Testis (tissue), 2 donors: ENCODE measurements at regions not wholly inside any gene's neighbourhood (a gene's known extent, or its start where the extent isn't known, plus 50 kb on each side); places are given as distances from the start of the nearest gene placed in this dataset.

Experiments
- POLR2A ChIP-seq: fragments of 450-650 bp; IDR thresholded peaks from one replicate; pipeline ENCODE4 v1.6.1; 2017; ENCODE audit warnings: antibody characterized with exemption, mild to moderate bottlenecking, moderate library complexity
- TF ChIP-seq, protein P1 (sequence below), 3 experiments: fragments of 450-650 bp in 2 of 3; fragments of 200-600 bp in 1 of 3; sonication (generic) in 1 of 3; IDR thresholded peaks; one replicate each; pipeline ENCODE4 v1.5.1; 2016 to 2019; ENCODE audit warnings: antibody characterized with exemption in 3 of 3, mild to moderate bottlenecking in 2 of 3, moderate library complexity in 1 of 3

DNA sequence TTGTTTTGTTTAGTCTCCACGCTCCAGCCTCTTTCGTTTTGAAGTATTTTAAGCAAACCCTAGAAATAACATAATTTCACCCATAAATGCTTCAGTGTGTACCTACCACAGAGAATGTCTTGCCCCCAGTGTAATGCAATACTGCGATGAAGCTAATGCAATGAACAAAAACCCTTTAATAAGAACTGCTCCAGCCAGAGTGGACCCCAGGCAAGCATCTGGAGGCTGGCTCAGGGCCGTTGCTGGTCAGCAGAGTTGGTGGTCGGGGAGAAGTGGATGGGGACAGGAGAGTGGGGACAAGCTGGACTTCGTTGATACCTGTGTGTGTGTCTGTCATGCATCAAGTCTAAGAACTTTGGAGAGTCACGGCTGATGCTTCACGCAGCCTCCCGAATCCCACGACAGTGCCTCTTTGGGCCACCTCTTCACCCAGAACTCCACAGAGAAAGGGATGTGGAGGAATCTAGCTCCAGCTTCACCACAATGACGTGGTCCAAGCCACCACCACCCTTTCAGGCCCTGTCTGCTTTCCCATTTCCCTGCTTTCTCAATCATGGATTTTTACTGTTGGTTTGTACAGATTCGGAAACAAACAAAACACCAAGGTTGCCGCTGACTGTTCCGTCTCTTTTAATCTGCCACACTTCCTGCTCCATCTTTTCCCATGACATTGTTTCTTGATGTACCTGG, 108.6 kb upstream of the ERRFI1 start:
- TF ChIP-seq, protein P1, sequence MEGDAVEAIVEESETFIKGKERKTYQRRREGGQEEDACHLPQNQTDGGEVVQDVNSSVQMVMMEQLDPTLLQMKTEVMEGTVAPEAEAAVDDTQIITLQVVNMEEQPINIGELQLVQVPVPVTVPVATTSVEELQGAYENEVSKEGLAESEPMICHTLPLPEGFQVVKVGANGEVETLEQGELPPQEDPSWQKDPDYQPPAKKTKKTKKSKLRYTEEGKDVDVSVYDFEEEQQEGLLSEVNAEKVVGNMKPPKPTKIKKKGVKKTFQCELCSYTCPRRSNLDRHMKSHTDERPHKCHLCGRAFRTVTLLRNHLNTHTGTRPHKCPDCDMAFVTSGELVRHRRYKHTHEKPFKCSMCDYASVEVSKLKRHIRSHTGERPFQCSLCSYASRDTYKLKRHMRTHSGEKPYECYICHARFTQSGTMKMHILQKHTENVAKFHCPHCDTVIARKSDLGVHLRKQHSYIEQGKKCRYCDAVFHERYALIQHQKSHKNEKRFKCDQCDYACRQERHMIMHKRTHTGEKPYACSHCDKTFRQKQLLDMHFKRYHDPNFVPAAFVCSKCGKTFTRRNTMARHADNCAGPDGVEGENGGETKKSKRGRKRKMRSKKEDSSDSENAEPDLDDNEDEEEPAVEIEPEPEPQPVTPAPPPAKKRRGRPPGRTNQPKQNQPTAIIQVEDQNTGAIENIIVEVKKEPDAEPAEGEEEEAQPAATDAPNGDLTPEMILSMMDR (IDR thresholded peaks at IDR 0.05), result no peak
- no peak for TF ChIP-seq POLR2A
